GM12872 (cell line): ENCODE measurements at regions not wholly inside any gene's neighbourhood (a gene's known extent, or its start where the extent isn't known, plus 50 kb on each side); places are given as distances from the start of the nearest gene placed in this dataset.

Experiments used
- CTCF ChIP-seq: IDR thresholded peaks from 3 replicates; pipeline ENCODE4 v1.5.1; 2011; ENCODE audit warnings: low read depth, mild to moderate bottlenecking, low read length, moderate library complexity; ENCODE audit not compliant: insufficient read depth

GRCh38 chrX:4964112-4964511 is 1250.7 kb upstream of the PRKX start:
- TF ChIP-seq CTCF, result no peak

- no peak for TF ChIP-seq CTCF
Measured at GRCh38 chrX:4963432-4963831, 1250.0 kb upstream of the PRKX start.

GRCh38 chrX:4944767-4945166 is 1231.3 kb upstream of the PRKX start:
- no peak for TF ChIP-seq CTCF

GRCh38 chrX:4936315-4936714 is 1222.9 kb upstream of the PRKX start:
- no peak for TF ChIP-seq CTCF

GRCh38 chrX:4935846-4936245 is 1222.4 kb upstream of the PRKX start:
- TF ChIP-seq CTCF, result no peak

GRCh38 chrX:4935401-4935800 is 1222.0 kb upstream of the PRKX start:
- TF ChIP-seq CTCF, result no peak

GRCh38 chrX:4932790-4933189 is 1219.3 kb upstream of the PRKX start:
- no peak for TF ChIP-seq CTCF

- TF ChIP-seq CTCF, result no peak
Measured at GRCh38 chrX:4930426-4930825, 1217.0 kb upstream of the PRKX start.
